IMR-90 (cell line): ENCODE measurements at regions not wholly inside any gene's neighbourhood (a gene's known extent, or its start where the extent isn't known, plus 50 kb on each side); places are given as distances from the start of the nearest gene placed in this dataset.

Source experiments
- BHLHE40 ChIP-seq: fragments of 150-350 bp; IDR thresholded peaks from 2 replicates; pipeline ENCODE4 v1.6.1; 2016; ENCODE audit warnings: mild to moderate bottlenecking, low read depth, low read length
- CEBPB ChIP-seq: IDR thresholded peaks from 2 replicates; pipeline ENCODE4 v1.6.1; 2012; ENCODE audit warnings: low read depth, low read length, improper control_type of control experiment
- CTCF ChIP-seq: conservative IDR thresholded peaks from 2 replicates; pipeline ENCODE4 v1.5.1; 2012; ENCODE audit warnings: mild to moderate bottlenecking, low read depth, low read length, improper control_type of control experiment
- ELK1 ChIP-seq: fragments of 150-350 bp; IDR thresholded peaks from 2 replicates; pipeline ENCODE4 v1.6.1; 2016; ENCODE audit warnings: low read depth, mild to moderate bottlenecking, low read length, moderate library complexity, borderline replicate concordance
- FOS ChIP-seq: fragments of 150-350 bp; IDR thresholded peaks from 2 replicates; pipeline ENCODE4 v1.6.1; 2016; ENCODE audit warnings: low read depth, low read length
- MAFK ChIP-seq: IDR thresholded peaks from 2 replicates; pipeline ENCODE4 v1.6.1; 2012; ENCODE audit warnings: low read depth, low read length, improper control_type of control experiment
- MXI1 ChIP-seq: IDR thresholded peaks from 2 replicates; pipeline ENCODE4 v1.6.1; 2012; ENCODE audit warnings: low read depth, mild to moderate bottlenecking, low read length, moderate library complexity, borderline replicate concordance
- NFE2L2 ChIP-seq: fragments of 150-350 bp; IDR thresholded peaks from 2 replicates; pipeline ENCODE4 v1.6.1; 2016; ENCODE audit warnings: low read depth, mild to moderate bottlenecking, low read length
- POLR2A ChIP-seq: IDR thresholded peaks from 2 replicates; pipeline ENCODE4 v1.6.1; 2012; ENCODE audit warnings: mild to moderate bottlenecking, low read depth, low read length
- RAD21 ChIP-seq: IDR thresholded peaks from 2 replicates; pipeline ENCODE4 v1.6.1; 2012; ENCODE audit warnings: low read length, improper control_type of control experiment
- RFX5 ChIP-seq: IDR thresholded peaks from 2 replicates; pipeline ENCODE4 v1.8.0; 2012; ENCODE audit warnings: low read depth, mild to moderate bottlenecking, low read length, moderate library complexity
- SMC3 ChIP-seq: fragments of 150-350 bp; IDR thresholded peaks from 2 replicates; pipeline ENCODE4 v1.6.1; 2016; ENCODE audit warnings: low read depth, mild to moderate bottlenecking, antibody characterized with exemption, low read length, moderate library complexity
- TF ChIP-seq, protein P1 (sequence below): fragments of 150-350 bp; IDR thresholded peaks from 2 replicates; pipeline ENCODE4 v1.6.1; 2017; ENCODE audit warnings: mild to moderate bottlenecking, antibody characterized with exemption, low read length, low read depth

GRCh38 chr2:142415461-142415860, 284.6 kb upstream of the LRP1B start:
- TF ChIP-seq CTCF: no peak
- TF ChIP-seq POLR2A: no peak
- TF ChIP-seq RAD21: no peak
- TF ChIP-seq, protein P1, sequence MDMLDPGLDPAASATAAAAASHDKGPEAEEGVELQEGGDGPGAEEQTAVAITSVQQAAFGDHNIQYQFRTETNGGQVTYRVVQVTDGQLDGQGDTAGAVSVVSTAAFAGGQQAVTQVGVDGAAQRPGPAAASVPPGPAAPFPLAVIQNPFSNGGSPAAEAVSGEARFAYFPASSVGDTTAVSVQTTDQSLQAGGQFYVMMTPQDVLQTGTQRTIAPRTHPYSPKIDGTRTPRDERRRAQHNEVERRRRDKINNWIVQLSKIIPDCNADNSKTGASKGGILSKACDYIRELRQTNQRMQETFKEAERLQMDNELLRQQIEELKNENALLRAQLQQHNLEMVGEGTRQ: no peak
- no peak for TF ChIP-seq MXI1
- TF ChIP-seq BHLHE40: no peak
- no peak for TF ChIP-seq RFX5
- TF ChIP-seq CEBPB: no peak
- TF ChIP-seq ELK1: no peak
- no peak for TF ChIP-seq MAFK
- no peak for TF ChIP-seq SMC3
- no peak for TF ChIP-seq FOS
- TF ChIP-seq NFE2L2: no peak
